Epithelial cell of proximal tubule (primary cell): ENCODE measurements at regions not wholly inside any gene's neighbourhood (a gene's known extent, or its start where the extent isn't known, plus 50 kb on each side); places are given as distances from the start of the nearest gene placed in this dataset.

Experiments used
- DNase-seq: peaks from one replicate; pipeline ENCODE4 v3.0.0-alpha.2; 2011; ENCODE audit warnings: low read depth
- H3K4me3 ChIP-seq: 2 replicates; pipeline ENCODE4 v1.5.1; 2011; ENCODE audit warnings: low read depth, mild to moderate bottlenecking, low read length
- CTCF ChIP-seq: conservative IDR thresholded peaks from 2 replicates; pipeline ENCODE4 v1.5.1; 2012; ENCODE audit warnings: low read depth, mild to moderate bottlenecking, low read length

- DNase-seq = no peak
- no peak overlapping the region for H3K4me3 ChIP-seq
- TF ChIP-seq CTCF = no peak
Measured at GRCh38 chr19:32253683-32254508, 91.5 kb upstream of the ZNF507 start.

- no peak overlapping the region for H3K4me3 ChIP-seq
- TF ChIP-seq CTCF = no peak
- no peak for DNase-seq
Measured at GRCh38 chr19:32254509-32254890, 90.9 kb upstream of the ZNF507 start.

GRCh38 chr19:32255536-32256295 lies 89.7 kb upstream of the ZNF507 start:
- no peak for DNase-seq
- TF ChIP-seq CTCF = no peak

GRCh38 chr19:32256341-32256975 lies 89.0 kb upstream of the ZNF507 start:
- TF ChIP-seq CTCF = no peak
- no peak for DNase-seq
- no peak overlapping the region for H3K4me3 ChIP-seq

More at GRCh38 chr19:32255536-32256295, 89.7 kb upstream of the ZNF507 start:
- H3K4me3 ChIP-seq = no peak overlapping the region

- TF ChIP-seq CTCF = no peak
- no peak for DNase-seq
Measured at GRCh38 chr19:32257326-32258073, 87.9 kb upstream of the ZNF507 start.

GRCh38 chr19:32258167-32258566 lies 87.2 kb upstream of the ZNF507 start:
- no peak for DNase-seq
- no peak for TF ChIP-seq CTCF

More at GRCh38 chr19:32257326-32258073, 87.9 kb upstream of the ZNF507 start:
- H3K4me3 ChIP-seq = no peak overlapping the region

More at GRCh38 chr19:32258167-32258566, 87.2 kb upstream of the ZNF507 start:
- no peak overlapping the region for H3K4me3 ChIP-seq
